ENCODE measurements at regions not wholly inside any gene's neighbourhood (a gene's known extent, or its start where the extent isn't known, plus 50 kb on each side); places are given as distances from the start of the nearest gene placed in this dataset.
"Not testable (repeated sequence)": the region's sequence is repeated elsewhere in the genome, so short reads cannot be mapped to it uniquely, and the experiment has no call there.

- not testable (repeated sequence) for TF ChIP-seq ZNF302 (tag by site-specific recombination; IDR thresholded peaks at IDR 0.05; ENCODE audit: low read depth); CTCF (tag by site-specific recombination; IDR thresholded peaks at IDR 0.05); PRDM1 (tag by site-specific recombination; IDR thresholded peaks at IDR 0.05); ZNF211 (tag by site-specific recombination; IDR thresholded peaks at IDR 0.05; ENCODE audit: low read depth); GLI4 (tag by site-specific recombination; IDR thresholded peaks at IDR 0.05); ZNF544 (tag by site-specific recombination; IDR thresholded peaks at IDR 0.05); ZNF292 (tag by site-specific recombination; IDR thresholded peaks at IDR 0.05; ENCODE audit: borderline replicate concordance, low read depth); FEZF1 (tag by site-specific recombination; IDR thresholded peaks at IDR 0.05); ZNF248 (tag by site-specific recombination; IDR thresholded peaks at IDR 0.05); YY1 (tag by site-specific recombination; IDR thresholded peaks at IDR 0.05); ZNF114 (tag by site-specific recombination; IDR thresholded peaks at IDR 0.05); KLF7 (tag by site-specific recombination; IDR thresholded peaks at IDR 0.05; ENCODE audit: borderline replicate concordance)
- TF ChIP-seq, protein P1, sequence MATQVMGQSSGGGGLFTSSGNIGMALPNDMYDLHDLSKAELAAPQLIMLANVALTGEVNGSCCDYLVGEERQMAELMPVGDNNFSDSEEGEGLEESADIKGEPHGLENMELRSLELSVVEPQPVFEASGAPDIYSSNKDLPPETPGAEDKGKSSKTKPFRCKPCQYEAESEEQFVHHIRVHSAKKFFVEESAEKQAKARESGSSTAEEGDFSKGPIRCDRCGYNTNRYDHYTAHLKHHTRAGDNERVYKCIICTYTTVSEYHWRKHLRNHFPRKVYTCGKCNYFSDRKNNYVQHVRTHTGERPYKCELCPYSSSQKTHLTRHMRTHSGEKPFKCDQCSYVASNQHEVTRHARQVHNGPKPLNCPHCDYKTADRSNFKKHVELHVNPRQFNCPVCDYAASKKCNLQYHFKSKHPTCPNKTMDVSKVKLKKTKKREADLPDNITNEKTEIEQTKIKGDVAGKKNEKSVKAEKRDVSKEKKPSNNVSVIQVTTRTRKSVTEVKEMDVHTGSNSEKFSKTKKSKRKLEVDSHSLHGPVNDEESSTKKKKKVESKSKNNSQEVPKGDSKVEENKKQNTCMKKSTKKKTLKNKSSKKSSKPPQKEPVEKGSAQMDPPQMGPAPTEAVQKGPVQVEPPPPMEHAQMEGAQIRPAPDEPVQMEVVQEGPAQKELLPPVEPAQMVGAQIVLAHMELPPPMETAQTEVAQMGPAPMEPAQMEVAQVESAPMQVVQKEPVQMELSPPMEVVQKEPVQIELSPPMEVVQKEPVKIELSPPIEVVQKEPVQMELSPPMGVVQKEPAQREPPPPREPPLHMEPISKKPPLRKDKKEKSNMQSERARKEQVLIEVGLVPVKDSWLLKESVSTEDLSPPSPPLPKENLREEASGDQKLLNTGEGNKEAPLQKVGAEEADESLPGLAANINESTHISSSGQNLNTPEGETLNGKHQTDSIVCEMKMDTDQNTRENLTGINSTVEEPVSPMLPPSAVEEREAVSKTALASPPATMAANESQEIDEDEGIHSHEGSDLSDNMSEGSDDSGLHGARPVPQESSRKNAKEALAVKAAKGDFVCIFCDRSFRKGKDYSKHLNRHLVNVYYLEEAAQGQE (tag by site-specific recombination; IDR thresholded peaks at IDR 0.05): not testable (repeated sequence)
These were observed 128.4 kb upstream of the RAPGEF2 start for GRCh38 chr4:158974438-158974837.
